Left hindlimb (tissue), 1 donor: ENCODE measurements at regions not wholly inside any gene's neighbourhood (a gene's known extent, or its start where the extent isn't known, plus 50 kb on each side); places are given as distances from the start of the nearest gene placed in this dataset.
"Not testable (repeated sequence)": the region's sequence is repeated elsewhere in the genome, so short reads cannot be mapped to it uniquely, and the experiment has no call there.

ENCODE experiments used
- DNase-seq: peaks from one replicate; pipeline ENCODE4 v3.0.0-alpha.2; 2018

DNA sequence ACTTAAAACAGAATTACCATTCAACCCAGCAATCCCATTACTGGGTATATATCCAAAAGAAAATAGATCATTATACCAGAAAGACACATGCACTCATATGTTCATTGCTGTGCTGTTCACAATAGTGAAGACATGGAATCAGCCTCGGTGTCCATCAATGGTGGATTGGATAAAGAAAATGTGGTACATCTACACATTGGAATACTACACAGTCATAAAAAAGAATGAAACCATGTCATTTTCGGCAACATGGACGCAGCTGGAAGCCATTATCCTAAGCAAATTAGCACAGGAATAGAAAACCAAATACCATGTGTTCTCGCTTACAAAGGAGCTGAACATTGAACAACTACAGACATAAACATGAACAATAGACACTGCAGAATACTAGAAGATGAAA is 244.8 kb upstream of the PROX1 start:
- no peak for DNase-seq

DNA sequence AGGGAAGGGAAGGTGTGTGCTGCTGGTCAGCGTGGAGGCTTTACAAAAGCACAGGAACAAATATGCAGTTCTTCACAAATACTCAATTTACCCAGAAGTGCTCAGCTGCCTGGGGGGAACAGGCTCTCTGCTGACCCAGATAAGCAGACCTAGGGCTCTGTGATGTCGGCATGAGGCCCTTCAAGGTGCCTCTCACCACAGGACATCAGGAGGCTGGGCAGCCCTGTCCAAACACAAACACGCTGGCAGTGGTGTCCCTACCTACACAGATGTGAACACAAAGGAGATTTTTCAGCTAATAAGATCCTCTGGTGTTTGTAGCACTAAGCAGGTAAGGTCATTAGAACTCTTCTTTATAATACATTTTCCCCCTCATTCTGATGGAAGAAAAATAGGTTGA is 243.0 kb upstream of the PROX1 start:
- no peak for DNase-seq

DNA sequence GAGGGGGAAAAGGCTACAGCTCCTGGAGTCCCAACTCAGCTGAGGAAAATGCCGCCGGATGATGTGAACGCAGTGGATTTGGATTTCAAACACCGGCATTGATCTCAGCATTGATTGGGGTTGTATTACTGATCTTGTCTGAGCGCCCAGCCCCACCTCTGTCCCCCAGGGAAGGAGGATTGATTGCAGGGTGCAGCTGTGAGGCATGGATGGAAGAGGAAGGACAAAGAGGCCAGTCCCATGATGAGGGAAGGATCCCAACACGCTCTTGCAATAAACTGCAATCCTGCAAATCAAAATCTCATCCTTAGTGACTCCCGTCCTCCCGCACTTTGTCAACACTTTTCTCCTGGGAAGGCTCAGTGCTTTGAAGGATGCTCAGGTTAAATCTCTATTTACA is 242.3 kb upstream of the PROX1 start:
- no peak for DNase-seq

DNA sequence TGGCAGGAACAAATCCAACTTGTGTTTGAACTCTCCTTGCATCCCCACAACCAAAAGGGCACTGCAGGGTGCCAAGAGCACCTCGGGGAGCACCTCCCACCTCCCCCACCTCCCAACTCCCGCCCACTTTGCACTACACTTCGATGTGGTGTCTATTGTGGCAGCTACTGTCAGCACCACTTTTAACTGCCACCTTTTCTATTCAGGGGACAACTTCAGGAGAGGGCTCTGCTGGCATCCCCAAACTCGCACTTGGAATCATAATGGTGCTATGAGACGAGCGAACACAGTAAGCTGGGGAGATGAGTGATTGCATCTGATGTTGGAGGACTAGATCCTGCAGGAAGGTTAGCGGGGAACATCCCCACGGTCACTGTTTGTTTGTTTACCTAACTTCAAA is 238.2 kb upstream of the PROX1 start:
- DNase-seq: no peak

DNA sequence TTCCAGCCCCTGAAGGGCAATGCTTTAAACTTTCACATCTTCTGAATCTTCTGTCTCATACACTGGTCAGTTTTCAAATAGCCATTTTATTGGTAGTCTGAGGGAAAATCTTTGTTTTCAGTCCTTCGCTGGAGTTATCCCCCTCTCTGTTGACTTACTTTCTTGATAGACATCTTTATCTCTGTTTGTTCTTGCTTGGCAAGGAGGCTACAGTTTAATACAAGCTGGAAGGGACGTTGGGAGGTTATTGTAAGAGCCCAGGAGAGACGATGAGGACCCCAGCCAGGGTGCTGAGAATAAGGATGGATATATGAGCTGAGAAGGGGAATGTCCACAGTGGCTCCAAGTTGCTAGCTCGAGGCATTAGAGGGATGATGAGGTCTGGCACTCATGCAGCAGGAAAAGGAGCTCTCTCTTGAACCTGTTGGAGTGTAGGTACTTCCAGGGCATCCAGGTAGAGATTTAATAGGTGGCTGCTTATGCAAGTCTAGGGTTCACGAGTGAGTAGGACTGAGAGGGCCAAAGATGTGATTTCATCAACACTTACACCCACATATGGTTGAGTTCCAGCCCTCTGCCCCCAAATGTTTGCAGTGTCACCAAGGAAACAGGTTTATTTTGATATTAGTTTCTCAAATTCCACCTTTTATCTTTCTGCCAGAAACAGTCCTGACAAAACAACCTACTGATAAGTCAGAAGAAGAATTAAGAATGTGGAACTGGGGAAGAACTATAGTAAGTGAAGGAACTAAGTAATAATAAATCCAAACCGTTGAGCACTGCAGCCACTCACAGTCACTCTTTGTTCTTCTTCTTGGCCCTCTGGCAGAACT is 237.3 kb upstream of the PROX1 start:
- no peak for DNase-seq

DNA sequence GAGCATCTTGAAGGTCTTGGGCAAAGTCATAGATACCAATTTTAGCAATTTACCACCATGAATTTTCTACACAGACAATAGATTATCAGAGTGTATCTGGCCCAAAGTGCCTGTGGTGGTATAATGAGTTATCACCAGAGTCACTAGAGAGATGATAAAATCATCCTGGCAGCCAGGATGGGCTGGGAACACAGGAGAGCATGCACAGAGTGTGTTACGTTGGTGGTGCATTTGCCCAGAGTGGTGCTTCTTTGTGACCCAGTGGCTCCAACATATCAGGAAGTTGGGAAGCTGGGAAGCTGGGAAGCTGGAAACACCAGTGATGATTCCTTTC is 236.7 kb upstream of the PROX1 start:
- no peak for DNase-seq

DNA sequence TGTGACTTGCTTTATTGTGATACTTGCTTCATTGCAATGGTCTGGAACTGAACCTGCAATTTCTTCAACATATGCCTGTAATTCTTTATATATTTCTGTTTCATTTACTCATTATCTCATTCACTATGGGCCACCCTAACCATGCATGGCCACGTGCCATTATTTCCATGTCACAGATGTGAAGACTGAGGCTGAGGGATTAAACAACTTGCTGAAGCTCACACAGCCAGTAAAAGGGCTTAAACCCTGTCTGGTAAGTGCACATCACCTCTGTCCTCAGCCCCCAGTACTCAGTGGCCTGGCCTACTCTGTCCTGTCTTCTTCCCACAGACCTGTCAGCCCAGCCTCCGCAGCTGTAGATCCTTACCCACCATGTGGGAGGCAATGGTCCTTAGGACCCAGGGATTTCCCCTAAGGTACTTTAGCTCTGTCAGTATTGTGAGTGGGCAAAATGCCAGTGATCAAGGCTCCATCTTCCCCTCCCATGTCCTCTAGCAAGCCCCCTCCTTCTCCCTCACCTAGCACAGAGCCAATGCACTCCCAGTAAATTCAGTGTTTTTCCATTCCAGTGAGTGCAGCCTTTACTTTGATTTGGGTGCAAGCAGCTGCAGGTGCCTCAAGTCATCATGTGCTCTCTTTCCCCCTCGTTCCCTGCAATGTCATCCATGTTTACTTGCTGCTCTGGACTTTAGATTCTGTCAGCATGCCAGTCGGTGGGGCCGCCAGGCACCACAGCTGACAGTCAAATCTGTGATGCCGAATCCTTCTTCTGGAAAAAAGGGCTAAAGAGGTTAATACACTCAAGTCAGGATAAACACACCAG is 228.2 kb upstream of the PROX1 start:
- DNase-seq: no peak

DNA sequence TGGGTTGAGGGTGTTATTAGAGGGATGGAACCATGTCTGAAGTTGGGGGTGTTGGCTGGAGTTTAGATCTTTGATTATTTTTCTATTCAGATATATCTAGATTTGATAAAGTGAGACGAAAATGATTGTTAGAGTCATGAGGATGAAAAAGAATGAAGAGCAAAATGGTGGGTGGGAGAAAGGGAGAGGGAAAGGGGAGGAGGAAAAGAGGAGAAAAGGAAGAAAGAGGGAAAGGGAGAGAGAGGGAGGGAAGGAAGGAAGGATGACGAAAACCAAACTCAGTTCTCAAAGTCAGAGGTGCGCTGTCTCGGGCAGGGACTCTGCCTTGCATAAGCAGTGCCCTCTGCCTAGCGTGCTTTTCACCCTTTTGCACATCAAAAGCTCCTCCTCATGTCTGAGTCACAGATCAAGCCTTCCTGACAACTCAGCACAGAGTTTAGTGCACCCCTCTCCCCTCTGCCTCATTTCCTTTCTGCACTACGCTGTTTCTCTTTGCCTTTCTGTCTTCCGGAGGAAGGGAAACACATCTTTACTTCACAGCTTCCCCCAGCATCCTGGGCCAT is 225.8 kb upstream of the PROX1 start:
- no peak for DNase-seq

DNA sequence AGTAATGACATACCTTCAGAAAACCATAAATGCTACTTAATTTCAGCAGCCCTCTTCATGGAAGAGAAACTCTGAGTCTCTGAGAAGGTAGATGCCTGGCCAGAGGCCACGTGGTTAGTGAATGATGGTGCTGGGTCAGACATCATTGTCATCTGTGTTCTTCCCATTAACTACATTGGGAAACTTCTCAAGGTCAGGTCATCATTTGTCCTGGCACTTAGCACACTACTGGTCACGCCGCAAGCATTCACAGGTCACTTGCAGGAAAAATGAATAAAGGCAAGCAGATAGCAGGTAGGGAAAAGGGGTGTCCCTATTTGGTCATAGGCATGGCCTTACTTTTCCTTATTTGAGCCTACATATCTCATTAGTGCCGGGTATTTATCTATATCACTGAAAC is 220.1 kb upstream of the PROX1 start:
- no peak for DNase-seq

DNA sequence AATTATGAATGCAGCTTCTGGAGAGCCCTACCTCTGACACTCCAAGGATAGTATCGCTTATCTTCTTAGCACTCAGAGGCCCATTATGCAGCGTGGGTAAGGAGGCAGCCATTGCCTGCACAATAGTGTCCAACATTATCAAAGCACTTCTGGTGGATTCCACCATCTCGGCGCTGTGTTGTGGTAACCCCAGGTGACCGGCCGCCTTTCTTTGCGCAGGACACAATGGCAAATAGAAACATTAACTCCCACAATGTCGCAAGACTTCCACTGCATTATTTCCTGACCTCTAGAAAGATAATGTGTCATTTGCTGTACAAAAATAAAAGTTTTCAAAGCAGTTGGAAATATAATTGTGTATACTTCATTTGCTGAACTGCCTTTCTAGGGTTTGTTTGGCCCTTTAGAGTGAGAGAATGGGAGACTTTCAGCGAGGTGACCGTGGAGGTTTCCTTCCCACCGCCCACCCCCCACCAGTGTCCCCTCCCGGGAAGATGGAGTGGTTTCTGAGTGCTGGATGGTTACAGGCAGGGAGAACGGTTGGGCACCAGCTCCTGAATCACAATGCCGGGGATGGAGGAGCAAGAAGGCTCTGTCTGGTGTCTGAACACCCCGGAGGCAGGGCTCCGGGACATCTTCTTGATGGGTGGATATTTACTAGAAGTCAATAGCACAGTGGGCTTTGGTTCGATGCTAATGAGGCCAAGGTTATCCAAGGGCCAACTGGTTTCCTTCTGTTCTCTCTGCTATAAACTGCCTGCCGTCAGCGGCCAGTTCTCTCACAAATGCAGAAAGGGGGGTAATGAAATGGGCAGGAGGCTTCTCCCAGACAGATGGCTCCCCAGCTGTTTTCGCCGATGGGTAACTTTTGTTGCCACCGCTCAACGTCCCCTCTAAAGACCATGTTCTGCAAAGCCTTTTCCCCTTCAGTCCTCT is 215.4 kb upstream of the PROX1 start:
- no peak for DNase-seq

DNA sequence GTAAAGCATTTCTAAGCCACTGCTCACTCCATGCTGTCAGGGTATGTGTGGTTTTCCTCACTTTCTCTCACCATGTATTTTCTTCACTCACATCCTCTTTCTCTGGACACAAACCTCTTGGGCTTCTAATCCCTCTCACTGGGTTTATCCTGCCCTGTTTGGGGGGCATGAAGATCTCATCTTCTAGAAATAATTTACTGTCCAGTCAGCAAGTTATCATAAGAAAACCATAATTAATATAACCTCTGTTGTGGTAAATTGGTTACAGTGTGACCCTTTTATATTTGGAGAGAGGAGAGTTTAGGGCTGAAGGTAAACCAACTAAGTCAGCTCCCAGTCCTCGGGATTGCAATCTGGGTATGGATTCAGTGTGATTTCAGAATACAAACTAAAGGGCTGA is 213.8 kb upstream of the PROX1 start:
- no peak for DNase-seq

DNA sequence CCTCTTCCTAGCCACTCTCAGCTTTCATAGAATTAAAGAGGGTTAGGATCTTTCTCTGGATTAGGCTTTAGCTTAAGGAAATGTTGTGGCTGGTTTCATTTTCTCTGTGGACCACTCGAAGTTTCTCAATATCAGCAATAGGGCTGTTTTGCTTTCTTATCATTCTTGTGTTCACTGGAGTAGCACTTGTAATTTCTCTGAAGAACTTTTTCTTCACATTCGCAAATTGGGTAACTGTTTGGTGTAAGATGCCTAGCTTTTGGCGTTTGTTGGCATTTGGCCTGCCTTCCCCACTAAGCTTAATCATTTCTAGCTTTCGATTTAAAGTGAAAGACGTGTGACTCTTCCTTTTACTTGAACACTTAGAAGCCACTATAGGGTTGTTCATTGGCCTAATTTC is 210.8 kb upstream of the PROX1 start:
- DNase-seq: no peak

DNA sequence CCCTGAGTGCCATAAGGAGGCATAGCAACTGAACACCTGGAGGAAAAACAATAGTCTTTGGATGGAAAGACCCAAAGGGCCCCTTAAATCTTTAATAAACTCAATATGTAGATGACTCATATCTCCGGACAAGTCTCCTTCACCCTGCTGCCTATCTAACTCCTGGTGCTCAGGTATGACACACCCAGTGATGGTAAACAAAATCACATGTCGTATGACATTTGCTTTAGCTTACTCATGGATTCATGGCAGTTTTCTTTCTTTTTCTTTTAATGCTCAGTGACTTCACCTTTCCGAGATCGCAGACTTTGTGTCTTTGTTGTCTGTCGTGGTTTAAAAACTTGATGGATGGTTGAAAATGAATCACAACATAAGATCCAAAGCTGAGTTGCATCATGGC is 208.5 kb upstream of the PROX1 start:
- no peak for DNase-seq

DNA sequence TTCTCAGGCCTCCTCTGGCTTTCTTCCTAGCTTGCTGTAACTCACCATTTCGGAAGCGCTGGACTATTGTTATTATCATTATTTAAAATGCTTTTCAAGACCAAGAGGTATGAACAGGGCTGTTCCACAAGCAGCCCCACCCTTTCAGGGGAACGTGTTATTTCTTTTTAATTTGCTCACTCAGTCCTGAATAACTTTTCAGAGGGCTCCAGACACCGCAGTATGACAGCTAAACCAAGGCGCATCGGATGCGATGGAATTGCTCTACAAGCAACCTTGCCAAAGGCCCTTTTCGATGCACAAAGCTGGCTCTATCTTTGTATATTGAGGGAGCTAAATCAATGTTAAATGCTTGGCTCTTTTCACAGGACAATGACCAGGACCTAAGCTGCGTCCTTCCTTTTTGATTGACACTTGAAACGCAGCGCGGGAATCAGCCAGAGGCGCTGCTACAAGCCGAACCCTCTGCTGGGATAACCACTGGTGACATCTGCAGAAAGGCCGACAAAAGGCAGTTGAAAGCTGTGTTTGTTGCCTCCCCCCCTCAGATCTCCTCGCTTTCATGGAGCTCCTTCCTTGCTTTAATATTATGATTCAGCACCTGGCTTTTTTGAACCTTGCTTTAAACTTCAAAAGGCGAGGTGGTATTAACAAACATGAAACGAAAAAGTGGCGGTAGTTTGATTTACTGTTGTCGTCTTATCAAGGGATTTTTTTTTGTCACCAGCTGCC is 204.7 kb upstream of the PROX1 start:
- no peak for DNase-seq

DNA sequence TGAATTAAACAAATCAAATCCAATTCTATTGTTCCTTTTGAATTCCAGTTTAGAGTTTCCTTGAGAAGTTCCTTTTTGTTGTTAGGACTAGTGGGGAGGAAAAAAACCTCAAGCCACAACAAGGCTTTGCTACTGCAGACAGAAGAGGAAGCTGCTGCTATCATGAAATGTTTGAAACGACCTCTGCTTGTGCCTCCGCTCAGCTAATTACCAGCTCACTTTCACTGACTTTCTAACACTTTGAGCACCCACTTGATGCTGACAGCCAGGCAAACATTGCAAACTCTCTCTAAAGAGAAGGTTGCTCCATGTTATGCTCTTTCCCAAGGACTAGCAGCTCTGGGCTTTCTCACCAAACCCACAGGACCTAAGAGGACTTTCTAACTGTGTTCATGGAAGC is 203.9 kb upstream of the PROX1 start:
- DNase-seq: no peak

DNA sequence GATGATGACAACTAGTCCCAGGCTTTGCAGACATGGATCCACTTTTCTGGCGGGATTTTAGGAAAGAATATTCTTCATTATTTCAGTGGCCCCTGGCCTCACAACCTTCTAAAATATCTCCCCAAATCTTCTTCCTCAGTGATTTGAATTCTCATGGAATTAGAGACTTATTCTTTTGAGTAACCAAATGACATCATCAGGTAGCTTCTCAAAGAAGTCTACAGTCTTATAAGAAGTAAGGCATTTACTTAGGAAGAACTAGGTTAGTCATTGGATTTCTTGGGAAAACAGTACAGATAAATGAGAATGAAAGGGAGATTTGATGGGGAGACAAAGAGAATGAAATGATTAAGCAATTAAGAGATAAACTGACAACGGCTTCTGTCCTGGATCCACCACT is 201.1 kb upstream of the PROX1 start:
- no peak for DNase-seq

DNA sequence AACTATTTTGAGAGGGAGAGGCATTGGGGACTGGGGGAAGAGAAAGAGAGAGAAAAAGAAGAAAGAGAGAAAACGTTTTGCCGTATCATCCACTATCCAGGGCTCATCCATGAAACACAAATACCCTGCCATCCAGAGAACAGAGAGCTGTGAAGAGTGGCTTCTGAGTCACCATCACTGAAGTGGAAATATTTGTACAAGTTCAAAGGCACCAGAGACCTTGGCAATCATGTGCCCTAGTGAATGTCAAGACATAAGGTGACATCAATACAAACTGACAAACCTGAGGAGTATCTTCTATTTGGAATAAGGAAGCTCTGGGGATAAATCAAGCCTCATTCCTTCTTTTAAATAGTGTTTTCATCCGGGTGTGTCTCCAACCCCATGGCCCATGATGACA is 197.2 kb upstream of the PROX1 start:
- no peak for DNase-seq

DNA sequence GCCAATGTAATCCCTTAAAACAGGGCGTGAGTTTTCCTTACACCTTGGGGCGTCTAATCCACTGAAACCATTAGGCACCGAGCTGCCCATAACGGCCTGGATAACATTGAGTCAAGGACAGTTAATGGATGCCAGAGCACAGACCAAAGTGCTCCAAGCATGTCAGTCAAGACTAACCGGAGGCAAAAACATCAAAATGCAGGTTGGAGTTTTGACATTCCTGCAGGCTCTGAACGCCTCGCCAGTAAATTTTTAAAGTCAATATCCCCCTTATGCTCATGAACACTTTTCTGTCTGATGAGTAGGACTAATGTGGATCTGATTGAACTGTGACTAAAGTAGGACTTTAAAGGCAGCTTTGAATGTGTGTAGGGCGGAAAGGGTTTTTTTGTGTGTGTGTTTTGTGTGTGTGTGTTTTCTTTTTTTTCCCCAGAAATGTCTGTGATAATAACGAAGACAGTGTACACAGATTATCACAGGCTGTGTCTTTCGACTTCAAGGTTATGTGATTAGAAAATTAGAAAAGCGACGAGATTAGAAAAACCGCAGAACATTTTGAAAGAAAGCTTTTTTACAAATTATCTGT is 194.2 kb upstream of the PROX1 start:
- no peak for DNase-seq

DNA sequence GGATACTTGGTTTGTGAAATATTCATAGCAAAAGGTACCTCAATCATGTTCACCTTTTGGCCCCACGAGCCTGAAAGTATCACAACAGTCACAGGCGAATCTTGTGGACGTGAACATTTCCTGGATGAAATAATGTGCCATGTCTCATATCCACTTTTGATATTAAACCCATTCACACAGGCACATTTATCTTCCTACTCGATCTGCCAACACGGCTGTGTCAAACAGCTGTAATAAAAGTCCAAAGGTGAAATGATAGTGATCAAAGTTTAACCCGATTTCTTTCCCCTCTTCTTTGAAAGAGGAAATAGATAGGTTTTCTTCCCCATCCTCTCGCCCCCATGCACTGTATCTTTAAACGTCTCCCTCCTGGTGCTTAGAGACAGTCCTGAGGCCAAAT is 191.2 kb upstream of the PROX1 start:
- DNase-seq: no peak

DNA sequence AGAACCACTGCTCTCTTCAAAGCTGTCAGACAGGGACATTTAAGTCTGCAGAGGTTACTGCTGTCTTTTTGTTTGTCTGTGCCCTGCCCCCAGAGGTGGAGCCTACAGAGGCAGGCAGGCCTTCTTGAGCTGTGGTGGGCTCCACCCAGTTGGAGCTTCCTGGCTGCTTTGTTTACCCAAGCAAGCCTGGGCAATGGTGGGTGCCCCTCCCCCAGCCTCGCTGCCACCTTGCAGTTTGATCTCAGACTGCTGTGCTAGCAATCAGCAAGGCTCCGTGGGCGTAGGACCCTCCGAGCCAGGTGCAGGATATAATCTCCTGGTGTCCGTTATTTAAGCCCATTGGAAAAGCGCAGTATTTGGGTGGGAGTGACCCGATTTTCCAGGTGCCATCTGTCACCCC is 179.5 kb upstream of the PROX1 start:
- DNase-seq: not testable (repeated sequence)

DNA sequence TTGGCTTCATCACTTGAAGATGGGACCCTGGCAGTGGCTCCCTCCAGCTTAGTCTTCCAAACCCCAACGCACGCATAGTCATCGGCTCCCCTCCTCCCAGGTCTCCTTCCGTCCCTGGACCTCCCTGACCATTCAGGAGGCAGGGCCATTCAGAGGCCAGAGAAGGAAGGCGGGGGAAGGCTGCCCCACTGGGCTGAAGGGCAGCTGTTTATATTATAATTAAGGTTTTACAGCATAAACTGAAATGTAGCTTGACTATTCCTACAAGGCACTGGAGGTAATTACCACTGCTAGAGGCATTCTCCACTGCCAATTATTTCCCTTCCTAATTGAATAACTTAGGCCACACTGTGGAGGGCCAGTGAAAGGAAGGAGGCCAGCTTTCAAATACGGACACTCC is 170.6 kb upstream of the PROX1 start:
- no peak for DNase-seq
